ENCODE measurements at regions not wholly inside any gene's neighbourhood (a gene's known extent, or its start where the extent isn't known, plus 50 kb on each side); places are given as distances from the start of the nearest gene placed in this dataset.

DNA sequence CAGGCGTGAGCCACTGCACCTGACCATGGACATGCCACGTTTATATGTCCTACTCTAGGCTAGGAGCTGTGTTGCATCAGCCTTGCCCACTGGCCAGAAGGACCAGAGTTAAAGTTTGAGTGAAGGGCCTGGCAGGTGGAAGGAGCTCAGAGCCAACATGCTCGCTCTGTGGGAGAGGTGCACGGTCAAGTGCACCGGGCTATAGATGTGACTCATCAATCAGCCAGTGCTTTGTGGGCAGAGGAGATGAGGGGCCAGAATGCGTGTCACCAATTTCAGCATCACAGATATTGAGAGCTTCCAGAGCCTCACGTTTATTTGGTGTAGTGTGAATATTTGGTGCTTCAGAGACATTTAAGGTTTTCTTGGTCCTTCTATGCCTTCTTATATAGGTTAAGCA, 137.3 kb upstream of the KBTBD8 start:
- Histone ChIP-seq H2BK15ac (ENCODE audit: low read length) (no peak overlapping the region), H2BK12ac (ENCODE audit: low read depth, low read length) (no peak overlapping the region), H3K18ac (ENCODE audit: extremely low read depth, low read length) (no peak overlapping the region), H3K14ac (ENCODE audit: insufficient read length) (no peak overlapping the region), H3K4me2 (ENCODE audit: insufficient read depth in 1 of 2, low read depth in 2 of 2, low read length in 2 of 2) (no peak overlapping the region), H3K79me2 (ENCODE audit: control insufficient read depth in 1 of 2, insufficient read depth in 2 of 2, low read length in 2 of 2) (no peaks in the 10 kb centered on the region), H4K91ac (replicated peaks; ENCODE audit: insufficient read length, low read length) (no peak overlapping the region), H4K5ac (ENCODE audit: insufficient read length, low read depth, low read length) (no peak overlapping the region), H2AK5ac (ENCODE audit: low read depth, low read length) (0 out of 2 replicates have a peak overlapping the region, but pooled peaks have one; percentile 33), H3K9ac (replicated peaks in 1 of 4; ENCODE audit: extremely low read depth in 1 of 4, low read depth in 3 of 4, low read length in 3 of 4) (no peak overlapping the region), H3K56ac (replicated peaks; ENCODE audit: insufficient read length, low read depth, low read length) (no peak overlapping the region), H3K27ac (ENCODE audit: low read depth, low read length) (no peak overlapping the region), H3K4me1 (replicated peaks in 1 of 4; ENCODE audit: control insufficient read depth in 3 of 4, insufficient read depth in 4 of 4, low read length in 3 of 4) (no peaks in the 10 kb centered on the region; a peak in 2 of 7 replicates), H2BK5ac (ENCODE audit: low read depth, low read length) (no peak overlapping the region), H3K9me3 (ENCODE audit: insufficient read depth in 2 of 2, low read depth in 1 of 2, low read length in 1 of 2) (no peaks in the 10 kb centered on the region), H2BK120ac (replicated peaks; ENCODE audit: low read depth, low read length) (no peak overlapping the region), H3K4ac (replicated peaks; ENCODE audit: insufficient read length, low read depth, low read length) (no peak overlapping the region), H3K36me3 (ENCODE audit: control insufficient read depth in 2 of 4, insufficient read depth in 4 of 4, low read length in 3 of 4) (no peaks in the 10 kb centered on the region), H3K27me3 (replicated peaks in 1 of 4; ENCODE audit: control insufficient read depth in 3 of 4, extremely low read depth in 1 of 4, insufficient read depth in 3 of 4, low read length in 3 of 4) (no peaks in the 10 kb centered on the region; a peak in 1 of 7 replicates), H3K79me1 (ENCODE audit: low read depth, low read length) (no peaks in the 10 kb centered on the region), H2AFZ (ENCODE audit: low read length) (no peak overlapping the region), H4K8ac (ENCODE audit: extremely low read depth, insufficient read depth, low read length) (no peak overlapping the region), H3K23ac (ENCODE audit: insufficient read length) (no peak overlapping the region), H4K20me1 (replicated peaks in 1 of 2; ENCODE audit: control insufficient read depth in 1 of 2, insufficient read depth in 2 of 2, low read length in 2 of 2) (no peaks in the 10 kb centered on the region), H3K4me3 (ENCODE audit: extremely low read depth in 1 of 4, insufficient read depth in 2 of 4, low read depth in 3 of 4, low read length in 4 of 4) (no peak overlapping the region), H3K23me2 (ENCODE audit: low read depth, low read length) (no peaks in the 10 kb centered on the region), H2BK20ac (ENCODE audit: low read length) (no peak overlapping the region)
- ChIA-PET CTCF (ENCODE audit: partially characterized antibody) (interaction anchor here (1.0 kb wide), 1 partner anchor 57 kb away, joined by 3 read pairs; no protein-coding TSS in a partner anchor), POLR2A (ENCODE audit: partially characterized antibody) (no interaction called here)
- no peak for FAIRE-seq
- WGBS, 2 experiments (ENCODE audit: extremely low coverage in 1 of 2, insufficient coverage in 1 of 2, insufficient read length in 1 of 2, insufficient replicate concordance in 2 of 2, low coverage in 1 of 2, low lambda C conversion rate in 2 of 2, missing lambda C conversion rate in 1 of 2), result 88% methylated on average over 7 of the region's 7 CpGs; no CpG with 5 or more reads in 1 of the 2 experiments
- DNase-seq (ENCODE audit: low read depth in 1 of 2, low spot score in 2 of 2), result no peak
- TF ChIP-seq NRF1 (IDR thresholded peaks at IDR 0.05; ENCODE audit: low read depth, low read length) (no peak), SIRT6 (IDR thresholded peaks at IDR 0.05; ENCODE audit: low read length) (no peak), BACH1 (IDR thresholded peaks at IDR 0.05; ENCODE audit: low read length) (no peak), BCL11A (IDR thresholded peaks at IDR 0.05; ENCODE audit: low read depth in 2 of 2, low read length in 2 of 2) (no peak), CTBP2 (IDR thresholded peaks at IDR 0.05; ENCODE audit: borderline replicate concordance, insufficient read depth, insufficient read length, low read length) (no peak), SP4 (IDR thresholded peaks at IDR 0.05; ENCODE audit: low read length) (no peak), KDM1A (IDR thresholded peaks at IDR 0.05; ENCODE audit: borderline replicate concordance, low read length) (no peak), HDAC2 (IDR thresholded peaks at IDR 0.05; ENCODE audit: borderline replicate concordance in 1 of 2, low read depth in 2 of 2, low read length in 2 of 2) (no peak), MAFK (IDR thresholded peaks at IDR 0.05; ENCODE audit: low read depth, low read length) (no peak)
- TF ChIP-seq, protein P1, sequence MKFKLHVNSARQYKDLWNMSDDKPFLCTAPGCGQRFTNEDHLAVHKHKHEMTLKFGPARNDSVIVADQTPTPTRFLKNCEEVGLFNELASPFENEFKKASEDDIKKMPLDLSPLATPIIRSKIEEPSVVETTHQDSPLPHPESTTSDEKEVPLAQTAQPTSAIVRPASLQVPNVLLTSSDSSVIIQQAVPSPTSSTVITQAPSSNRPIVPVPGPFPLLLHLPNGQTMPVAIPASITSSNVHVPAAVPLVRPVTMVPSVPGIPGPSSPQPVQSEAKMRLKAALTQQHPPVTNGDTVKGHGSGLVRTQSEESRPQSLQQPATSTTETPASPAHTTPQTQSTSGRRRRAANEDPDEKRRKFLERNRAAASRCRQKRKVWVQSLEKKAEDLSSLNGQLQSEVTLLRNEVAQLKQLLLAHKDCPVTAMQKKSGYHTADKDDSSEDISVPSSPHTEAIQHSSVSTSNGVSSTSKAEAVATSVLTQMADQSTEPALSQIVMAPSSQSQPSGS (IDR thresholded peaks at IDR 0.05; ENCODE audit: low read length), result no peak
- TF ChIP-seq, protein P2, sequence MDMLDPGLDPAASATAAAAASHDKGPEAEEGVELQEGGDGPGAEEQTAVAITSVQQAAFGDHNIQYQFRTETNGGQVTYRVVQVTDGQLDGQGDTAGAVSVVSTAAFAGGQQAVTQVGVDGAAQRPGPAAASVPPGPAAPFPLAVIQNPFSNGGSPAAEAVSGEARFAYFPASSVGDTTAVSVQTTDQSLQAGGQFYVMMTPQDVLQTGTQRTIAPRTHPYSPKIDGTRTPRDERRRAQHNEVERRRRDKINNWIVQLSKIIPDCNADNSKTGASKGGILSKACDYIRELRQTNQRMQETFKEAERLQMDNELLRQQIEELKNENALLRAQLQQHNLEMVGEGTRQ (IDR thresholded peaks at IDR 0.05; ENCODE audit: low read length), result no peak

All from H1 (cell line).